ENCODE measurements at regions not wholly inside any gene's neighbourhood (a gene's known extent, or its start where the extent isn't known, plus 50 kb on each side); places are given as distances from the start of the nearest gene placed in this dataset.

DNA sequence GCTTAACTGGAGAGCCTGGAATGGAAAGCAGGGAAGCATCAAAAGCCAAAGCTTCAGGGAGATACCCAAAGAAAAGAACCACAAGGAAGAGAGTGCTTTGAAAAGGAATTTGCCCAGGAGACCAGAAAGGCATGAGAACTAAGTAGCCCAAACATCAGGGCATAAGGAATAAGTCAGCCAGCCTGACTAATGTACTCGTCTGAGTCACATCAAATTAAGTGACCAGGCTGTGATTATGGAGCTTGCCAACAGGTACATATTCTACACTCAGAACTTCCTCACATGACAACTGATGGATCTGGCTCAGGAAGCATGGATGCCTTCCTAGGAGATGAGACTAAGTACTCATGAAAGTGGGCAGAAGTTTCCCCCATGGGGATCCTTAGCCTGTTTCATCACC, 366.7 kb downstream of the BUD13 start:
- Histone ChIP-seq H3K4me2 (ENCODE audit: low read length) (no peak overlapping the region), H3K4me3 (ENCODE audit: low read depth, low read length, poor library complexity, severe bottlenecking) (no peak overlapping the region), H3K79me2 (ENCODE audit: insufficient read depth, low read length) (no peaks in the 10 kb centered on the region), H3K9me2 (ENCODE audit: low read depth, low read length) (no peaks in the 10 kb centered on the region), H3K4me1 (ENCODE audit: insufficient read depth, low read length, severe bottlenecking) (no peaks in the 10 kb centered on the region), H3K27me3 (ENCODE audit: insufficient read depth, low read length) (no peaks in the 10 kb centered on the region), H3K9ac (ENCODE audit: low read length) (no peak overlapping the region), H2AFZ (ENCODE audit: low read length) (no peak overlapping the region), H3F3A (ENCODE audit: insufficient read depth, low read length) (no peaks in the 10 kb centered on the region), H3K9me3 (ENCODE audit: low read length) (no peaks in the 10 kb centered on the region), H4K20me1 (ENCODE audit: insufficient read depth, low read length) (no peaks in the 10 kb centered on the region), H3K27ac (ENCODE audit: low read depth, low read length, poor library complexity, severe bottlenecking) (no peak overlapping the region), H3K36me3 (ENCODE audit: insufficient read depth, low read length) (no peaks in the 10 kb centered on the region)
- no peak for TF ChIP-seq EZH2 (IDR thresholded peaks at IDR 0.05; ENCODE audit: borderline replicate concordance, low read length)
- TF ChIP-seq, protein P1, sequence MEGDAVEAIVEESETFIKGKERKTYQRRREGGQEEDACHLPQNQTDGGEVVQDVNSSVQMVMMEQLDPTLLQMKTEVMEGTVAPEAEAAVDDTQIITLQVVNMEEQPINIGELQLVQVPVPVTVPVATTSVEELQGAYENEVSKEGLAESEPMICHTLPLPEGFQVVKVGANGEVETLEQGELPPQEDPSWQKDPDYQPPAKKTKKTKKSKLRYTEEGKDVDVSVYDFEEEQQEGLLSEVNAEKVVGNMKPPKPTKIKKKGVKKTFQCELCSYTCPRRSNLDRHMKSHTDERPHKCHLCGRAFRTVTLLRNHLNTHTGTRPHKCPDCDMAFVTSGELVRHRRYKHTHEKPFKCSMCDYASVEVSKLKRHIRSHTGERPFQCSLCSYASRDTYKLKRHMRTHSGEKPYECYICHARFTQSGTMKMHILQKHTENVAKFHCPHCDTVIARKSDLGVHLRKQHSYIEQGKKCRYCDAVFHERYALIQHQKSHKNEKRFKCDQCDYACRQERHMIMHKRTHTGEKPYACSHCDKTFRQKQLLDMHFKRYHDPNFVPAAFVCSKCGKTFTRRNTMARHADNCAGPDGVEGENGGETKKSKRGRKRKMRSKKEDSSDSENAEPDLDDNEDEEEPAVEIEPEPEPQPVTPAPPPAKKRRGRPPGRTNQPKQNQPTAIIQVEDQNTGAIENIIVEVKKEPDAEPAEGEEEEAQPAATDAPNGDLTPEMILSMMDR (IDR thresholded peaks at IDR 0.05; ENCODE audit: low read length): no peak

DNA sequence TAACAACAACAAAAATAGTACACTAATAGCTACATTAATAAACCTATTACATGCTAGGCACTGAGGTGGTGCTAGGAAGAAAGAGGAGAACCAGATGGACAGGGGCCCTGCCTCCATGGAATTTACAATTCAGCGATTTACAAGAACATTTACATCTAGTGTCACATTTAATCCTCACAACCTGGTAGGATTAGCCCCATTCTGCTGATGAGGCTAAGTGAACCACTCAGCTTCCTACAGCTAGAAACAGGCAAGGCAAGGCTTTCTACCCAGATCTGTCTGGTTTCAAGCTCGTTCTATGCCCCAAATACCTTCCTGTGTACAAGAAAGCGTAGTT, 368.4 kb downstream of the BUD13 start:
- TF ChIP-seq EZH2 (IDR thresholded peaks at IDR 0.05; ENCODE audit: borderline replicate concordance, low read length): no peak
- TF ChIP-seq, protein P1 (IDR thresholded peaks at IDR 0.05; ENCODE audit: low read length): no peak
- Histone ChIP-seq H3K27ac (ENCODE audit: low read depth, low read length, poor library complexity, severe bottlenecking) (no peak overlapping the region), H2AFZ (ENCODE audit: low read length) (no peak overlapping the region), H3K36me3 (ENCODE audit: insufficient read depth, low read length) (no peaks in the 10 kb centered on the region), H3K9me3 (ENCODE audit: low read length) (no peaks in the 10 kb centered on the region), H3F3A (ENCODE audit: insufficient read depth, low read length) (no peaks in the 10 kb centered on the region), H3K27me3 (ENCODE audit: insufficient read depth, low read length) (no peaks in the 10 kb centered on the region), H3K79me2 (ENCODE audit: insufficient read depth, low read length) (no peaks in the 10 kb centered on the region), H4K20me1 (ENCODE audit: insufficient read depth, low read length) (no peaks in the 10 kb centered on the region), H3K9ac (ENCODE audit: low read length) (no peak overlapping the region), H3K4me3 (ENCODE audit: low read depth, low read length, poor library complexity, severe bottlenecking) (no peak overlapping the region), H3K4me2 (ENCODE audit: low read length) (no peak overlapping the region), H3K9me2 (ENCODE audit: low read depth, low read length) (no peaks in the 10 kb centered on the region), H3K4me1 (ENCODE audit: insufficient read depth, low read length, severe bottlenecking) (no peaks in the 10 kb centered on the region)

DNA sequence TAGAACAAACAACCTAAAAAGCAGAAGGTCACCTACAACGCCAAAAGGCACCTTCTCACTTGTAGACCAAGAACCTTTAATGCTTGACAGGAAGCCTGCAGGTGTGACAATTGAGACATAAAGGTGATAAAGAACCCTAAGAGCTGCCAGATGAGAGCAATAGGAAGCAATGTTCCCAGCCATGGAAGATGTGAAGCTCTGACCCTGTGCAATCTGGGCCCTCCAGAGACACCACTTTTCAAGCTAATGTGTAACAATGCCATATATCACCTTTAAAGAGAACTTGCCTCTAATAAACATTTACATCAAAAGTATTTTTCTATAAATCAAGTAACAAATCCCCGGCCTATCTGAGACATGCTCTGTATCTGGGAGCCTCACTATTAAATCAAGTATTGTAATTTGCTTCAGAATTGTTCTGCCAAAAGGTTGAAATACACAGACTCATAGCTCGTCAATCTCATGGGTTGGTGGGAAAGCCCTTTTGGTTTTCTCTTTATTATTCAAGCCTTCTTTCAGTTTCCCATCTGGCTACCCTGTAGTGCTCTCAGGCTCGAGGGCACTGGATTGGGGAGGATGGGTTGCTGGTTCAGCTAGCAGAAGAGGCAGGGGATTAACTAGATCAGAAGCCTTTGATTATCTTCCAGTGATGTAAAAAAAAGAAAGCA, 368.9 kb downstream of the BUD13 start:
- no peak for TF ChIP-seq EZH2 (IDR thresholded peaks at IDR 0.05; ENCODE audit: borderline replicate concordance, low read length)
- TF ChIP-seq, protein P1 (IDR thresholded peaks at IDR 0.05; ENCODE audit: low read length): no peak

More for the DNA sequence above, 368.9 kb downstream of the BUD13 start:
- H3K36me3 ChIP-seq (ENCODE audit: insufficient read depth, low read length): no peaks in the 10 kb centered on the region
- no peak overlapping the region for H3K9ac ChIP-seq (ENCODE audit: low read length)
- H3K4me1 ChIP-seq (ENCODE audit: insufficient read depth, low read length, severe bottlenecking): no peaks in the 10 kb centered on the region
- H2AFZ ChIP-seq (ENCODE audit: low read length): no peak overlapping the region
- no peak overlapping the region for H3K4me2 ChIP-seq (ENCODE audit: low read length)
- no peaks in the 10 kb centered on the region for H3F3A ChIP-seq (ENCODE audit: insufficient read depth, low read length)
- H3K9me3 ChIP-seq (ENCODE audit: low read length): no peaks in the 10 kb centered on the region
- no peaks in the 10 kb centered on the region for H3K27me3 ChIP-seq (ENCODE audit: insufficient read depth, low read length)
- no peaks in the 10 kb centered on the region for H4K20me1 ChIP-seq (ENCODE audit: insufficient read depth, low read length)
- H3K79me2 ChIP-seq (ENCODE audit: insufficient read depth, low read length): no peaks in the 10 kb centered on the region
- no peak overlapping the region for H3K4me3 ChIP-seq (ENCODE audit: low read depth, low read length, poor library complexity, severe bottlenecking)
- H3K9me2 ChIP-seq (ENCODE audit: low read depth, low read length): no peaks in the 10 kb centered on the region
- no peak overlapping the region for H3K27ac ChIP-seq (ENCODE audit: low read depth, low read length, poor library complexity, severe bottlenecking)

All from OCI-LY1 (cell line).